NCI-H446 (cell line): ENCODE measurements at regions not wholly inside any gene's neighbourhood (a gene's known extent, or its start where the extent isn't known, plus 50 kb on each side); places are given as distances from the start of the nearest gene placed in this dataset.
"Not testable (repeated sequence)": the region's sequence is repeated elsewhere in the genome, so short reads cannot be mapped to it uniquely, and the experiment has no call there.

ENCODE experiments used
- DNase-seq, 2 experiments: peaks; one replicate each; lab custom pipeline; 2025; lab: John Stamatoyannopoulos, UW

DNA sequence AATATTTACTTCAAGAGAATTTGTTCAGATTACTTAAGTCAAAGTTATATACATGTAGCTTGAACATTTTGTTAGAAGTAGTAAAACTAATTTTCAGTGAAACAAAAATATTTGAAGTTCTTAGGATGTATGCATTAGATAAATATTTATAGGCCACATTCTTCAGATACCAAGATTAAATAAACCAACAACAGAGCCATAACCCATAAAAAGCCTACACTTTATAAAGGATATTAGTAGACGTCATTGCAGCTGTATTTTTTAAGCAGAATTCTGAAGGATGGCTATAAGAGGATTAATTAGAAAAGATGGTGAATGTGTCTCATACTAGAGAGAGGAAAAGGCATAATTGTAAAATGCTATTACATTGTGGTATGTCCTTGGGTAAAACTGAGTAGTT, 449.7 kb upstream of the ALCAM start:
- DNase-seq = no peak

DNA sequence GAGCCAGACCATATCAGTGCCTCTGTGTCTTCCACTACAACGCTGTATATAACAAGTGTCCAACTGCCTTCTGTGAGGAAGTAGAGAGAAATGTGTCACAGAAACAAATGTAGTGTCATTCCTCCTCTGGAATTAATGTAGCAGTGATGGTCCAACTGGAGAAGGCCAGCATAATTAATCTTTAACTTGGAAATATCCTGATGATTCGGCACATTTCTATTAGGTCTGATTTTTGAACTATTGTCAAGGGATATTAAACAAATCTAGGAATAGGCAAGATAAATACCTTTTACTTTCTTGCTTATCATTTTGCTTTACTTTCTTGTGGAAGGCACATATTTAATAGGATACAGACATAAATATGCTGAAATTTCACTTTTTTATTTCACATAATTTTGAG, 446.2 kb upstream of the ALCAM start:
- DNase-seq = no peak

DNA sequence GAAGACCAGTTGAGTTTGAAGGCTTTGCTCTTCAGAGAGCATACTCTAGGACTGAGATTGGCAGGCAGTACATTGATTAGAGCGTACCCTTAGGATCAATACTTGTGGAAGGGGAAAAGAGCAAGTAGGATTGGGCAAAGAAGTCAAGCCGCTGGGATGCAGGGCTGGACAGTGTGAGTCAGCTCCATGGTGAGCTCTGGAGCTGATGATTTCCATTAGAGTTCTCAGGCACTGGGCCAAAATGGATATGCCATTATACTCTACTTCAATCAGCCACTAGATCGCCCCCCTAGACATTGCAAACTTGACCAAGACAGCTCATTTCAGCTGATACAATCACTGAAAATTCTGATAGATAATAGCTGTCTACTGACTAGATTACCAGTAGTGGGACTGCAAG, 432.7 kb upstream of the ALCAM start:
- DNase-seq = no peak

DNA sequence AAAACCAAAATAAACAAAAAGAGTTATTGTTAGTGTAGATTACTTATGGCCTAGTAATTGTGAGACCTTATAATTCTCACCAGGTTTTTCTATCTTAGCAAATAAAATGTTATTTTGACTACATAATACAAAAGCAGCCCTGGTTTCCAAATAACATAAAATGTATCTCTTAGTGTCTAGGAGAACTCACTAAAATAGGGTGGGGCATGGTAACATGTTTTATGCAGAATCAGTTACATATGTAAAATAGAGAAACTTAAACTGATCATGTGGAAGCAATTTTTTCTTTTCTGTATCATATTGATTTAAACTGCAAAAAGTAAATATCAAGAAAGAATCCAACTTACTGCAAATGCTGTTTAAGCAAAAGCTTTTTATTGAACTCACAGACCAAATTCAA, 431.1 kb upstream of the ALCAM start:
- no peak for DNase-seq

DNA sequence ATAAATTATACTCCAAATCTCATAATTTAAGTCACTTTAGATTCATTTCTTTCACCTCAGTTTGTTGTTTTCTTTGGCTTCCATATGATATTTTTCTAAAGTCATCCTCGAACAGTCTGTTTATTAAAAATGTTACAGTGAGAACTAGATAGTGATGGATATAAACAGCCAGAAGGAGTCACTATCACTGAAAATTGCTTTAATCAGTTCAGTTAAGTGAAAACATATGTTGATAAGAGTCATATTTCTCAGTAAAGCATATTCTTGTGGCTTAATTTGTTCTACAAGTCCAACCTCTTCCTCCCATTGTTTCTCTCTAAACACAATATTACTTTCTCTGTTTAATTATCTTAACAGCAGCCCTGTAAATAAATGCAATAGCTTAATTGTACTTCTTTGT, 427.5 kb upstream of the ALCAM start:
- DNase-seq = no peak

DNA sequence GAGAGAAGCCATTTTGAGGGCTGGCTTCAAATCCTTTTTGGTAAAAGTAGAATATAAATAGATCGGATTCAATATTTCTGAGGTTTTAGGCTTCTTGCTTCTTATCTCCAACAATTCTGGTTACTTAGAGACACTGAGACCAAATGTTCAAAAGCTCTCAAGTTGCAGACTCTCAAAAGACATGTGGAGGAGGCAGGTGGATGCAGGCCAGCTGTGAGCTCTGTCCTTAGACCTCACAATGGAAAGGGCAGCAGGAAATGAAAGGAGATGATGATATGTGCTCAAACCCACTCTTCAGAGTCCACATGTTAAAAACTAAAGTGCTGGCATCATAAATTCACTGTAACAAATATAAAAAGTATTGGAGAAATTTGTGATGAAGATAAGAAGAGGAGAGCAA, 424.9 kb upstream of the ALCAM start:
- DNase-seq = no peak

DNA sequence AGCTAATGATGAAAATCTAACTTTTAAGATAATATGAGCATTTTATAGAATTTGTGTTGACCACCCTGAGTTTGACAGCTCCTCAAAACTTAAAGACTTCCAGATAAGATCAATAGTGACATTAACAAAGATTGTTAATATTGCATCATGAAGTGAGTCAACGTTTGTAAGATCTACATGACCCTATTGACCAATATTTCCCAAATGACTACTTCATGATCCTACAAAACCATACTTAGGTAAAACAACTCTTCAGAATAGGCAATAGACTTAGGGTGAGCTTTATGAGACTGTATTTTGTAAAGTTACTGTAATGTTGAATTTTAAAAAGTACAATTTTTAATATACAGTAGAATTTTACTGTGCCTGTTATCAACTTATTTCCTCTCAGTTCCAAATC, 422.7 kb upstream of the ALCAM start:
- no peak for DNase-seq

DNA sequence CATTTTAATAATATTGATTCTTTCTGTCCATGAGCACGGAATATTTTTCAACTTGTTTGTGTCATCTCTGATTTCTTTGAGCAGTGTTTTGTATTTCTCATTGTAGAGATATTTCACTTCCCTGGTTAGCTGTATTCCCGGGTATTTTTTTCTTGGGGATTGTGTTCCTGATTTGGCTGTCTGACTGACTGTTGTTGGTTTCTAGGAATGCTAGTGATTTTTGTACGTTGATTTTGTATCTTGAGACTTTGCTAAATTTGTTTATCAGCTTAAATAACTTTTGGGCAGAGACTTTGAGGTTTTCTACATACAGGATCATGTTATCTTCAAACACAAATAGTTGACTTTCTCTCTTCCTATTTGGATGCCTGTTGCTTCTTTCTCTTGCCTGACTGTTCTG, 418.8 kb upstream of the ALCAM start:
- no peak for DNase-seq

DNA sequence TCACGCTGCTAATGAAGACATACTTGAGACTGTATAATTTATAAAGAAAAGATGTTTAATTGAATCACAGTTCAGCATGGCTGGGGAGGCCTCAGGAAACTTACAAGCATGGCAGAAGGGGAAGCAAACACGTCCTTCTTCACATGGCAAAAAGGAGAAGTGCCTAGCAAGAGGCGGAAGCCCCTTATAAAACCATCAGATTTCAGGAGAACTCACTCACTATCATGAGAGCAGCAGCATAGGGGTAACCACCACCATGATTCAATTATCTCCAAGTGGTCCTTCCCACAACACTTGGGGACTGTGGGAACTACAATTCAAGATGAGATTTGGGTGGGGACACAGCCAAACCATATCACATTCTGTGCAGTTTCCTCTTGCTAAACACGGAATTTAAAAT, 416.9 kb upstream of the ALCAM start:
- not testable (repeated sequence) for DNase-seq

DNA sequence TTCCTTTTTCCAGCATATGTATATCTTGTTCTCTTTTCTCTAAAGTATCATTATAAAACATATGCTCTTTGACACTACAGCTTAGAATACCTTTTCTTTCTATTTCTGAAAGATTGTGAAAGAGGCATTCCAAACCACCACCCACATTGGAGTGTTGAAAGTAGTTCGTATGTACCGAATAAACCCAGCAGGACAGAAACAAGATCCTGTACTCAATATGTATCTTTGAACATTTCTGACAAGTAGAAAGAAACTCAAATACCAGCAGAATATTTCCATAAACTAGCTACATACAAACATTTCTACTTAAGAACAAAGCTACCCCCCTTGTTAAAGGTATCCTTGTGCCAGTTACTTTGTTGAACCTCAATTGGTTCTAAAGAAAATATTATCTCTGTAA, 415.3 kb upstream of the ALCAM start:
- no peak for DNase-seq

DNA sequence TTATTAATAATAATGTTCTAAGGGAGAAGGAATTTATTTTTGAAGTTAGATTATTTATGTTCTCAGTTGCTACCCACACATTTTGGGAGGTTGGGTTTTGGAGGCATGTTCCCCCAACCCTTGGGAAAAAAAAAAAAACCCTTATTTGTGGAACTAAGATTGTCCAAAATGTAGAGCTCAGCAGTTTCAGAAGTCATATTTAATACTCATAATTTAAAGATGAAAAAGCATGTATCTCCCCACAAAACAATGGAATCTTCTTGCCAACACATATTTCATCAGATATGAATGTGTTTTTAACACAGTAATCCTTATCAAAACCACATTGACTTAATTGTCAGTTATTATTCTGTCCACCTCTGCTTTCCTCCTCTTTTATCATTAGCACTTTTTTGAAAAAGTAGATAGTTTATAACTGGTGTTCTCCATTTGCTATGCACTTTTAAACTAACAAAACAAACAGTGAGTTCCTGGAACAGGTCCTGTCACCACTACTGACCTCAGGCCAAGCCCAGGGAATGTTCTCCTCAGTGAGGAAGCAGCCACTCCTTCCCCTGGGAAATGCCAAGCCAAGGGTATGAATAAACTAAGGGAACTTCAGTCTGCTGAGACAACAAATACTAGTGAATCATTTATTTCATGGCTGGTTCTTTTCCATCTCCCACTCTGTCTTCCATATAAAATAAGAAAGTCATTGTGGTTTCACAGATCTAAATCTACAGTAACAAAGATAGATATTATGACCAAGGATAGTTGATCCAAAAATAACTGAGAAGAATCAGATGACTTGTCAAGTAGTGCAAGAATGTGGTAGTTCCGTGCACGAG, 414.4 kb upstream of the ALCAM start:
- no peak for DNase-seq

DNA sequence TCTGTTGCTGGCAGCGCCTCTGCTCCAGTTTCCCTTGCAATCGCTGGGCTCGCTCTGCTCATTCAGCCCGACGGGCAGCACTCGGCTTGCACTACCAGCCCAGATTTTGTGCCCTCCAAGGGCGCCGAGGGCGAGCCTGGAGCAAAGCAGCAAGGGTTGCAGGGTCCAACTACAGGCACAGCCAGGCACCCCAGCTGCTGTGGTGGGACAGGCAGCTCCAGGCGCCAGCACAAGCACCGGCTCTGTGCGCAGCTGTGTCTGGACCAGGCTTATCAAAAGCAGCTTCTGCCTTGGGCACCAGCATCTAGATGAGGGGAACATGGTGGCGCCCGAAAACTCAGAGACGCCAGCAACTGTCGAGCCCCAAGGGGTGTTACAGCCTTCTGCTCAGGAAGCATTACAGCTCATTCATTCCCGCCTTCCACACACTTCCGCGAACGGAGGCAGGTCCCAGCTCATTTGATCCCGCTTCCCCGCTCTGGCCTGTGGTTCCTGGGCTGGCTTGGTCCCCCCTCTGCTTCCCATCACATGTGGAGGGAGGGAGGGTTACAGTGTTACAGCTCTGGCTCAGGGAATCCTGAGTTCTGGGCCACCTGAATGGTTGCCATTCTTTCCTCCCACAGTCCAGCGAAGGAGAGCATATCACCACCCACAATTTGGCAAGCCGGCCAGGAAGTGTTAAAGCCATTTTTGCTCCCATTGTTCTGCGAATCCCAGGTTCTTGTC, 409.9 kb upstream of the ALCAM start:
- no peak for DNase-seq

DNA sequence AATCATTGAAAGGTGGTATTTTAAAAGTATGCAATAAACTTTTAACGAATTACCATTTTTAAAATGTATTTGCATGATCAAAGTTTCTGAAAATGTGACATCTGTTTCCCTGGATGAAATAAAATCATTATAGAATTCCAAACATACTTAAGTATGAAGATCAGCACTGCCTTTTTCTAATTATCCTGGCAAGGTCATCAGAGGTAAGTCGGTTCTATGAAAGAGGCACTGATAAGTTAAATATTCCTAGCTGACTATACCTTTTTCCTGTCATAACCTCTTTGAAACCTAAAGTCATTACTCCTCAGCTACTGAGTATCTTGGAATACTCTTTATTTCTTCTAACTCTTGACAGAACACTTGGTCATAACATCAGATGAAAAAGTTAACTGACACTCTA, 406.1 kb upstream of the ALCAM start:
- DNase-seq = peak in 1 of 2 experiments; percentile 13

DNA sequence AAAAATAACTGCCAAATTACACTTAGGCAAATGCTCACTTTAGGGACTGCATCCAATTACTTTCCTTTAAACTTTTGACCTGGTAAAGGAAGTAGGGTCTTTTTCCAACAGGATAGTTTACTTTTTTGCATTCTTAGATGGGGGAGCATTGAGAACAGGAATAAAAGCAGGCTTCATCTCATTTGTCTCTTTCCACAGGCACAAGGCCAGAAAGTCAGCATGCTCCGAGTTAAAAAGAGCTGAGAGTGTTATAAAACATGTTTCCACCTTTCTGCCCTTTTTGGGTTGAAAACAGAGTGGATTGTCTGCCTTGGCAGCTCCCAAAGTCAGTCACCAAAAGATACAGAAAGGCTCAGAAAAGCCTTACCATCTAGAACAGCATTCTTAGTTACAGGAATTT, 404.9 kb upstream of the ALCAM start:
- DNase-seq = peak in 1 of 2 experiments; percentile 40

DNA sequence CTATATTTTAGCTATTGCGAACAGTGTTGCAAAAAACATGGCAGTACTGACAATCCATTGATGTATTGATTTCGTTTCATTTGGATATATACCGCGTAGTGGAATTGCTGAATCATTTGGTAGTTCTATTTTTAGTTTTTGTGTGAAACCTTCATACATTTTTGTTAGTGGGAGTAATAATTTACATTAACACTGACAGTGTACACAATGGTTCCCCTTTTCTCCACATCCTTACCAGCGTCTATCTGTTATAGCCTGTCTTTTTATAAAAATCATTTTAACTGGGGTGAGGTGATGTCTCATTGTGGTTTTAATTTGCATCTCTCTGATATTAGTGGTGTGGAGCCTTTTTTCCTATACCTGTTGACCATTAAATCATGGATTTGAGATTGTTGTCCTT, 392.4 kb upstream of the ALCAM start:
- no peak for DNase-seq

DNA sequence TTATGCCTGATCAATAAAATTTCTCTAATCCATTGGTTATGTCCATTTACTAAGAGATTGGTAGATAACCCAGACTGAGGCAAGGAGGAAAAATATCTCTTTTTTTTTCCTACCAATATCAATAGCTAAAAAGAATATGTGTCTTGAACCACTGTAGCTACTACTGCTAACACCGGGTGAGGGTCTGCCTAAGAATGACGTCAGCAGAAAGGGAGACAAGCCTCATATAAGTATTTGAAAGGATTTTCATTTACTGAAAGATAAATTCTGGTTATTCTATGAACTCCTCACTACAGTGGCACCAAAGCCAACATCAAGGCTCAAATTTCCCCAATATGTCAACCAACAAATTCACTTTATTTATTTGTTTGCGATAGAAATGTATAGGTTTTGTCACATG, 389.0 kb upstream of the ALCAM start:
- no peak for DNase-seq

DNA sequence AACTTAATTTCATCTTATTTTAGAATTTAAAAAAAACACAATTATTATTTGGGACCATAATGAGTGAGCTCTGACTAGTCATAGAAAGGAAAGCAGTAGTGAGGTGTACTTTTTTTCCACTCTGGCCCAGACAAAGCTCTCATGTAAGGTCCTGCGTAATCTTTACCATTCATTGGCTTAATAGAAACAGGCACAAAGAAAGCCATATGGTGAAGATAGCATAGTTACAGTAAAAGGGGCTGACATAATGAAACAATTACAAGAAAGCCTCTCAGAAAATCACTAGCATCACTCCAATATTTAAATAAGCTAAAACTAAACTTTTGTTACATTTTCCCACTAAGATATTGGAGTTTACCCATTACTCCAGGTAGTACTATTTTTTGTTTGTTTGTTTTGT, 384.6 kb upstream of the ALCAM start:
- no peak for DNase-seq

DNA sequence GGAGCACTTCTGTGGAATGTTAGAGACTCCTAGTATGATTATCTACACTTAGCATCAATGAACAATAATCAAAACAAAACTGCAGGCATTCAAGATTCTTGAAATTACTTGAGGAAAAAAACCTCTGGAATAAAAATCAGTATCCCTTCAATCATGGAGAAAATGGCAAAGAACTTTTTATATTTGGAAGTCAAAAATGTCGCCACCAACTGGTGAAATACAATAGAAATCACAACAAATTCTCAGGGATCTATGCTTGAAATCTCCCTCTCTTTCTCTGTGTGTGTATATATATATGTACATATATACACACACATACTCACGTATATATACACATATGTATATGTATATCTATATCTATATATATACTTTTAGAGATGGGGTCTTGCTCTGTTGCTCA, 378.9 kb upstream of the ALCAM start:
- no peak for DNase-seq

DNA sequence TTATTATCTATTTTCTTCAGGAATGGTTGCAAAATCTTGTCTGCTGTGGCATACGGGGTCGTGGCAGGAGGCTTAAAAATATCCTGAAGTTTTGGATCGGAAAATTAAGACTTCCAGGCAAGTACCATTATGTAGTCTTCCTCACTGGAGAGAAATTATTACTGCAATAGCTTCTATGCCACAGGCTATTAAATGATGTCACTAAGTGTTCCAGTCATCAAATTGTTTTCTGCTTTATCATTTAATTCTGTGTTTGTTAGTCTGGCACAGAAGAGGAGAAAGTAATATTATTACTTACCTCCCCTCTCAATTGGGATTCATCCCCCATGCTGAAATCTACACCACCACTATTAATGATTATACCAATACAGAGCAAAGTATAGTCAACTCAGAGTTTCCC, 378.2 kb upstream of the ALCAM start:
- no peak for DNase-seq

DNA sequence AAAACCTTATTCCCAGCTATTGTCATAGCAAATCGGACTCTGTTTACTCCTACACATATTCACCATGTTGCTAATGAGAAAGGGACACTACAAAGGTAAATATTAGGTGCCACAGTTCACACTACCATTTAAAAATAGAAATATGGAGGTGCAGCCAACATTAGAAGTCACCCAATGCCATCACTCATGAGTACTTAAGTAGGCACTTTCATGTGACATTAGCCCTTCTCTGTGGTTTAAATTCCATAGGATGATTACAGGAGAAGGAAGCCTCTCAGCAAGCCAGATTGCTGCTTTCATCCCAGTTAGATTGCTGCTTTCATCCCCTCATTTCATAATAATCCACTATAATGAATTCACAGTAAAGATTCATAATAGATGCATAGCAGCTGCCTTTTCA, 376.8 kb upstream of the ALCAM start:
- no peak for DNase-seq

DNA sequence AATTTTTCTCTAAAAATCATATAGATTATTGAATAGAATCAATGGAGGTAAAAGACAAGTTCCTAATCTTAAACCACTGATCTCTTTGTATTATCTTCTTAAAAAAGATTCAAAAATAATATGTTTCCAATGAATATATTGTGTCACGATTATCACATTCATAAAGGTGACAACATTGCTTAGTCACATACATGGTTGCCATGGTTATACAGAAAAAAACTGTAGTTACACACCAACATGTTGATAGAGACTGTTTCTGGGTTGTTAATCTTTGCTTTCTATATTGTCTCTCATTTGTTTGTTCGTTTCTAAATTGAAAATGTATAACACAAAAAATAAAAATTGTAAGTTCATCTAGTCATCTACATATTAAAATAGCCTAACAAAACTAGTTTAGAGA, 376.0 kb upstream of the ALCAM start:
- no peak for DNase-seq

DNA sequence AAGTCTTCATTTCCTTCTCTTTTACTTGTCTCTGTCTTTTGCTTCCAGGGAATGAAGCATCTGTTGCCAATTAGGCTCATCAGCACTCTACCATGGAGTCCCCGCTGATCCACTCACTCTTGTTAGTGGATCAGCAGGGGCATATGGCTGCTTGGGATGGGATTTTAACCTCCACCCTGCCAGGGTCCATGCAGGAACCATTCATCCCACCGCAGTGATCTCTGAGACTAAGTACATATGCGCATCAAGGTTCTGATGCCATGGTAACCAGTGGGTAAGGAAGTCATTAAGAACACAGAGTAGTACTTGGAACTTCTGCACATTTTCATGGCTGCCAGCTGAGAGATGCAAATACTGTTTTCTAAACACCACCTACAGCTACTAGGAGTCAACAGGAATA, 374.0 kb upstream of the ALCAM start:
- DNase-seq = no peak

DNA sequence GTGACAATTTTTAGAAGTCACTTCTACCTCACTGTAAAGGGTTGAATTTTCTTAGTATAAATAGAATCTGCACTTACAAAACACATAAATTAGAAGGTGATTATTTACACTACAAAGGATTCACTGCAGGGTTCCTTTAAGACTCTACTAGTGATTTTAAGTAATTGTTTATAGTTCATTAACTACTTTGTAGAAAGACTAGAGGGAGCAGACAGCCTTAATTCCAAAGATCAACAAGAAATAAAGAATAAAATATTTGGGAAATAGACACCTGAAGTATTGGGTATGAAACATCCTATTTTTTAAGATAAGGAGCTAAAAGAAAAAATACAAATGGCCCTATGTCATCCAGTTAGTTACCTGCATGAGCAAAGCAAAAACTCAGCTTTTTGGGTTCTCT, 360.5 kb upstream of the ALCAM start:
- no peak for DNase-seq

DNA sequence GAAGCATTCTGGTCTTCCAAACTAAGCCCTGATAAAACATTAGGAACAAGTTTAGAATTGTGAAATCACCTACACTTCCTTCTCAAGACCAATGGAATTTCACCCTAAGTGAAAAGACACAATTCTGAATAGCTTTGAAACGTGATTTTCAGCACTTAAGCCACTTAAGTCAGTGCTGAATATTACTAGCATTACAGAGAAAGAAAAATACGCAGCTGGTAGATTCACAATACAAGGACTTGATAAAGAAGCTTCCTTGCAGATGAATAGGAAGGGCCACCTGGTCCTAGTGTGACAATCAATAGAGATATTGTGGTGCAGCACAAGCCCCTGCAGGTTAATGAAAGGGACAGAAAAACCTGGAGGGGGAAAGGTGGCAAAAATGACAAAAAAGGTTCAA, 353.1 kb upstream of the ALCAM start:
- DNase-seq = no peak
